Fibroblast of mammary gland (primary cell): ENCODE measurements at regions not wholly inside any gene's neighbourhood (a gene's known extent, or its start where the extent isn't known, plus 50 kb on each side); places are given as distances from the start of the nearest gene placed in this dataset.
"Not testable (repeated sequence)": the region's sequence is repeated elsewhere in the genome, so short reads cannot be mapped to it uniquely, and the experiment has no call there.

Experiments used
- DNase-seq: peaks from one replicate; pipeline ENCODE4 v3.0.0-alpha.2; 2010; ENCODE audit warnings: low read depth
- H3K4me3 ChIP-seq: 2 replicates; pipeline ENCODE4 v1.5.1; 2011; ENCODE audit warnings: low read depth, mild to moderate bottlenecking, low read length, moderate library complexity; ENCODE audit not compliant: control insufficient read depth
- CTCF ChIP-seq: conservative IDR thresholded peaks from 2 replicates; pipeline ENCODE4 v1.5.1; 2011; ENCODE audit warnings: low read depth, low read length, inconsistent platforms; ENCODE audit not compliant: control insufficient read depth, insufficient read depth

DNA sequence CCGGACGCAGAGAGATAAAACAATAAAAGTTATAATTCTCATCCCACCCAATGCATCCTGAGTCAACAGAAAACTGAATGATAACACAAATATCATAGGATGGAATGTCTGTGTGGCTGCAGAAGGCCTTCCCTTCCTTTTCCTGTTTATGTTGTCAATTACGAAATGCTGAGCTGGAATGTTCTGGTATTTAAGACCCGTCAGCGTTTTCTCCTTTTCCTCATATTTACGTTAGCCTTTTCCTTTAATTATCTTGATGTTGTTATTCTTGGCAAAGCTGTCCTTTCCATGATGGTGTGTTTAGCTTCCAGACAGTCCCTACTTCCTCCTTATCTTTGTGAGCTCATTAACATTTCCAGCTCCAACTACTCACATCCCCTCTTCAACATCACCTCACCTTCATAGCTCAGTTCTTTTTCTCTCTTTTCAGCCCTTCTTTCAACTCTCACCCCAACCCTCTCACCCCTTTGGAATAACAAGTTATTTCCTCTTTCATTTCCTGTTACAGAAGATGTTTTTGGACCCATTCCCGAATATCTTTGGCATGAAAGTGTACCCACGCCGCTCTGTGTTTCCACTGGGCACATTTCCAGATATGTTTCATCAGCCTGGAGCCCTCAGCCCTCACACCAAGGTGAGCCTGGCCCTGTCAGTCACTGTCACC, 221.6 kb downstream of the NR2F1-AS1 start:
- peak; percentile 82 for DNase-seq
- H3K4me3 ChIP-seq = no peak overlapping the region
- no peak for TF ChIP-seq CTCF

- no peak for DNase-seq
- H3K4me3 ChIP-seq = no peak overlapping the region
- no peak for TF ChIP-seq CTCF
These were observed 222.8 kb downstream of the NR2F1-AS1 start for GRCh38 chr5:93358176-93358575.

DNA sequence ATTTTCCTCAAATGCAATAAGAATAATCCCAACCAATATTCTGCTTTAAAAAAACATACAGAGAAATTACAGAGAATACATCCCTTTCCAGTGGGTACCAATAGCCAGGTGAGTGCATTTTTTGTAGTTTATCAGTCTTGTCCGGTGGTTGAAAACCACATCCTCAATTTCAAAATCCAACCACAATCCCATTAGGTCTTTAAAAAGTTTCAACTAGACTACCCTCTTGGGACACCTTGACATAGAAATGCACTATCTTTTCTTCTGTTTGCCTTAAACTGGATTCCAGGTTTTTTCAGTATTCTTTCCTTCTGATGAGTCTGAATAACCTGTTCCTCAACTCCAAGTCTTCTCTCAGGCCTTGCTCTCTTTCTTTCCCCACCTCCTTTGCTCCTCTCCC, 223.3 kb downstream of the NR2F1-AS1 start:
- no peak for DNase-seq
- H3K4me3 ChIP-seq = no peak overlapping the region
- no peak for TF ChIP-seq CTCF

DNA sequence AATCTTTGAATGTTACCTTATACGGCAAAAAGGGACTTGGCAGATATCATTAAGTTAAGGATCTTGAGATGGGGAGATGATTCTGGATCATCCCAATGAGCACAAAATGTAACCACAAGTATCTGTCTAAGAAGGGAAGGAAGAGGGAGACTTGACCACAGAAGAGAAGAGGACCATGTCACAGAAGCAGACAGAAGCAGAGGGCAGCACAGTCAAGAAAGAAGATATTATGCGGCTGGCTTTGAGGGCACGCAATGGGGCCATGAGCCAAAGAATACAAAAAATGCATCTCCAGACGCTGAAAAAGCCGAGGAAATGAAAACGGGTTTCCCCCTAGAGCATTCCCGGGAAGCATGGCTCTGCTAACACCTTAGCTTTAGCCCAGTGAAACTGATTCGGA, 225.3 kb downstream of the NR2F1-AS1 start:
- DNase-seq = no peak
- no peak for TF ChIP-seq CTCF
- no peak overlapping the region for H3K4me3 ChIP-seq

DNA sequence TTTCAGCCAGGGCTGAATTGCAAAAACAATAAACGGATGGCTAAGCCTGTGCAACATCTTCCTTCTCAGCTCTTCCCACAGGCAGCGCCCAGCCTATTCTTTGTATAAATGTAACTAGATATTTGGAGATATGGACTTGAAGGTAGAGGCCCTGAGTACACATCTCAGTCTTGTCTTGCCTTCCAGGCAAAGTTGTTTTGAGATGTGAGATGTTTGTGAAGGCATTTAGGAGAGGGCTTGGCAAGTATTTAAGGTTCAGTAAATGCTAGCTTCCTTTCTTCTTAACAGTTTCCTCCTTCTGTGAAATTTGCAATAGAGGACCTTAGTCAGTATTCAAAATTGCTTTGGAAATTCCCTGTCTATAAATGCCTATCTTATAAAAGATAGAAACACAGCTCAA, 228.8 kb downstream of the NR2F1-AS1 start:
- no peak for DNase-seq
- no peak for TF ChIP-seq CTCF
- no peak overlapping the region for H3K4me3 ChIP-seq

GRCh38 chr5:93349613-93350012, 231.4 kb downstream of the NR2F1-AS1 start:
- no peak for TF ChIP-seq CTCF
- peak; percentile 80 for DNase-seq
- H3K4me3 ChIP-seq = no peak overlapping the region

DNA sequence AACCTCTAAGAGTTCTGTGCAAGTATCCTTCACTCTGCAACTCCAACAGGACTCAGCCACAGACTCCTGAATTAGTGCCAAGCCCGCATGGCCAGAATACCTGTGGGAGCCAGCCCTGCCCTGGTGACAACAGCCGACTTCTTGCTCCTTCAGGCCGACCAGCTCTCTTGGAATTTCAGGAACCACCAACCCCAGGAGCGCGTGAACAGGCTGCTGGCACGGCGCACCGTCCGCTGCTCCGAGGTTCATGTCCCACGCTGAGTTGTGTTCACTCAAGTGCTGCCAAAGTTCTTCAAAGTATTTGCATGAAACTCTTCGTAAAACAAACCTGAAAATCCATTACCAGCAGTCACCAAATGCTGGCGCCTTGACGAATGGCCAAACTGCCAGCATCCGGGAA, 232.8 kb downstream of the NR2F1-AS1 start:
- DNase-seq = no peak
- no peak overlapping the region for H3K4me3 ChIP-seq
- no peak for TF ChIP-seq CTCF

DNA sequence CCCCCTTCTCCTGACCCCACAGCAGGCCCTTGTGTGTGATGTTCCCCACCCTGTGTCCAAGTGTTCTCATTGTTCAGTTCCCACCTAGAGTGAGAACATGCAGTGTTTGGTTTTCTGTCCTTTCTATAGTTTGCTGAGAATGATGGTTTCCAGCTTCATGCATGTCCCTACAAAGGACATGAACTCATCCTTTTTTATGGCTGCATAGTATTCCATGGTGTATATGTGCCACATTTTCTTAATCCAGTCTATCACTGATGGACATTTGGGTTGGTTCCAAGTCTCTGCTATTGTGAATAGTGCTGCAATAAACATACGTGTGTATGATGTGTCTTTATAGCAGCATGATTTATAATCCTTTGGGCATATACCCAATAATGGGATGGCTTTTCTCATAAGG, 234.2 kb downstream of the NR2F1-AS1 start:
- not testable (repeated sequence) for DNase-seq, H3K4me3 ChIP-seq
